Endodermal cell (in vitro differentiated cells): ENCODE measurements at regions not wholly inside any gene's neighbourhood (a gene's known extent, or its start where the extent isn't known, plus 50 kb on each side); places are given as distances from the start of the nearest gene placed in this dataset.
A peak's percentile ranks its signal among the peaks of the same experiment; 100 is the strongest.

Source experiments
- DNase-seq: peaks from one replicate; pipeline ENCODE4 v3.0.0-alpha.2; 2017
- H3K27ac ChIP-seq: 2 replicates; pipeline ENCODE4 v1.5.1; 2013; ENCODE audit warnings: mild to moderate bottlenecking, low read depth, low read length, moderate library complexity
- H3K27me3 ChIP-seq: 2 replicates; pipeline ENCODE4 v1.6.1; 2013; ENCODE audit warnings: mild to moderate bottlenecking, low read length, moderate library complexity; ENCODE audit not compliant: insufficient read depth, control insufficient read depth, poor library complexity, severe bottlenecking
- H3K36me3 ChIP-seq: 2 replicates; pipeline ENCODE4 v1.7.0; 2013; ENCODE audit warnings: mild to moderate bottlenecking, low read length, moderate library complexity; ENCODE audit not compliant: control insufficient read depth, insufficient read depth
- H3K4me1 ChIP-seq: one replicate; pipeline ENCODE4 v1.7.0; 2013; ENCODE audit warnings: low read length; ENCODE audit not compliant: control insufficient read depth, insufficient read depth
- H3K4me3 ChIP-seq: 2 replicates; pipeline ENCODE4 v1.5.1; 2013; ENCODE audit warnings: mild to moderate bottlenecking, low read length, moderate library complexity
- H3K9ac ChIP-seq: 2 replicates; pipeline ENCODE4 v1.6.1; 2013; ENCODE audit warnings: mild to moderate bottlenecking, low read length, moderate library complexity; ENCODE audit not compliant: poor library complexity, severe bottlenecking; ENCODE audit errors: extremely low read depth
- H3K9me3 ChIP-seq: 2 replicates; pipeline ENCODE4 v1.6.1; 2013; ENCODE audit warnings: mild to moderate bottlenecking, low read length, moderate library complexity; ENCODE audit not compliant: control insufficient read depth
- H3K27ac Mint-ChIP-seq: 2 replicates; pipeline ENCODE4 v1.8.0; 2020; ENCODE audit warnings: mixed read lengths
- H3K27me3 Mint-ChIP-seq: 2 replicates; pipeline ENCODE4 v1.8.0; 2021; ENCODE audit warnings: mild to moderate bottlenecking, mixed read lengths; ENCODE audit not compliant: insufficient read depth
- H3K36me3 Mint-ChIP-seq: 2 replicates; pipeline ENCODE4 v1.8.0; 2020; ENCODE audit warnings: low read depth, mixed read lengths
- H3K4me1 Mint-ChIP-seq: 2 replicates; pipeline ENCODE4 v1.8.0; 2020; ENCODE audit warnings: mixed read lengths
- H3K4me3 Mint-ChIP-seq: 2 replicates; pipeline ENCODE4 v1.8.0; 2020; ENCODE audit warnings: mild to moderate bottlenecking, moderate library complexity, mixed read lengths
- H3K9me3 Mint-ChIP-seq: 2 replicates; pipeline ENCODE4 v1.8.0; 2020; ENCODE audit warnings: mild to moderate bottlenecking, mixed read lengths
- CTCF ChIP-seq: fragments of 200-600 bp; sonication (generic); conservative IDR thresholded peaks from 2 replicates; pipeline ENCODE4 v1.5.0; 2021; ENCODE audit warnings: antibody characterized with exemption, mild to moderate bottlenecking
- WGBS, 2 experiments: methylation state at CpG; one replicate each; pipeline versions ENCODE4 v1.1.5 to v1.1.7; 2013; ENCODE audit warnings: missing lambda C conversion rate in 2 of 2, mixed read lengths in 1 of 2; ENCODE audit not compliant: insufficient coverage in 1 of 2, insufficient read length in 1 of 2; 5-methylcytosine and 5-hydroxymethylcytosine counted together

- Histone ChIP-seq H3K9ac (no peak overlapping the region), H3K4me3 (no peak overlapping the region), H3K27me3 (no peaks in the 10 kb centered on the region), H3K36me3 (no peaks in the 10 kb centered on the region), H3K27ac (no peak overlapping the region), H3K9me3 (no peaks in the 10 kb centered on the region), H3K4me1 (no peaks in the 10 kb centered on the region)
- Mint-ChIP-seq H3K27me3 (no peaks in the 10 kb centered on the region), H3K9me3 (no peaks in the 10 kb centered on the region), H3K4me1 (peaks cover 14% of the 10 kb centered on the region), H3K36me3 (no peaks in the 10 kb centered on the region), H3K27ac (no peak overlapping the region), H3K4me3 (no peak overlapping the region)
- TF ChIP-seq CTCF: peak; percentile 55
- 93% methylated on average over 3 of the region's 3 CpGs; no CpG with 5 or more reads in 1 of the 2 experiments for WGBS, 2 experiments
- DNase-seq: no peak
Measured at GRCh38 chr5:142501890-142502289, 177.1 kb upstream of the SPRY4 start.

- Mint-ChIP-seq H3K36me3 (no peaks in the 10 kb centered on the region), H3K4me1 (peaks cover 14% of the 10 kb centered on the region), H3K27me3 (no peaks in the 10 kb centered on the region), H3K4me3 (no peak overlapping the region), H3K9me3 (no peaks in the 10 kb centered on the region), H3K27ac (peak overlapping the region; percentile 5)
- H3K27ac ChIP-seq: no peak overlapping the region
- H3K36me3 ChIP-seq: no peaks in the 10 kb centered on the region
- 69 to 77% methylated on average over 2 to 3 of the region's 3 CpGs for WGBS, 2 experiments
- H3K4me1 ChIP-seq: no peaks in the 10 kb centered on the region
- H3K9me3 ChIP-seq: no peaks in the 10 kb centered on the region
- DNase-seq: peak; percentile 69
- H3K9ac ChIP-seq: no peak overlapping the region
- no peaks in the 10 kb centered on the region for H3K27me3 ChIP-seq
- no peak for TF ChIP-seq CTCF
- no peak overlapping the region for H3K4me3 ChIP-seq
Measured at GRCh38 chr5:142500227-142500905, 175.5 kb upstream of the SPRY4 start.

GRCh38 chr5:142499591-142500226 lies 174.9 kb upstream of the SPRY4 start:
- no peak overlapping the region for H3K27ac ChIP-seq
- TF ChIP-seq CTCF: no peak
- H3K4me1 ChIP-seq: no peaks in the 10 kb centered on the region
- Mint-ChIP-seq H3K27ac (no peak overlapping the region), H3K36me3 (no peaks in the 10 kb centered on the region), H3K4me3 (no peak overlapping the region), H3K27me3 (no peaks in the 10 kb centered on the region), H3K9me3 (no peaks in the 10 kb centered on the region), H3K4me1 (peaks cover 14% of the 10 kb centered on the region)
- DNase-seq: no peak
- WGBS, 2 experiments: 74 to 79% methylated on average over 6 of the region's 6 CpGs
- H3K36me3 ChIP-seq: no peaks in the 10 kb centered on the region
- no peaks in the 10 kb centered on the region for H3K9me3 ChIP-seq
- H3K9ac ChIP-seq: no peak overlapping the region
- H3K4me3 ChIP-seq: no peak overlapping the region
- H3K27me3 ChIP-seq: no peaks in the 10 kb centered on the region
